GM23338 (cell line): ENCODE measurements at regions not wholly inside any gene's neighbourhood (a gene's known extent, or its start where the extent isn't known, plus 50 kb on each side); places are given as distances from the start of the nearest gene placed in this dataset.

Experiments used
- CTCF ChIP-seq, 2 experiments: fragments of 200-600 bp in 1 of 2; sonication (generic) in 1 of 2; conservative IDR thresholded peaks; 2 replicates each; pipeline versions ENCODE4 v1.5.1 to v1.6.1; 2016 to 2017; ENCODE audit warnings: antibody characterized with exemption in 2 of 2, low read depth in 2 of 2, mild to moderate bottlenecking in 2 of 2, moderate library complexity in 1 of 2
- EZH2 ChIP-seq: fragments of 200-600 bp; sonication (generic); IDR thresholded peaks from one replicate; pipeline ENCODE4 v1.8.0; 2017; ENCODE audit warnings: antibody characterized with exemption, mild to moderate bottlenecking, low read depth; ENCODE audit not compliant: unreplicated experiment
- POLR2AphosphoS5 ChIP-seq: IDR thresholded peaks from 2 replicates; pipeline ENCODE4 v1.6.1; 2016; ENCODE audit warnings: antibody characterized with exemption, low read depth

- TF ChIP-seq CTCF (conservative IDR thresholded peaks at IDR 0.05; ENCODE audit: low read depth in 2 of 2): no peak
- no peak for TF ChIP-seq POLR2AphosphoS5
- TF ChIP-seq EZH2: no peak
Observed at GRCh38 chr18:24560511-24560981, 100.1 kb downstream of the HRH4 start.
